RWPE1 (cell line): ENCODE measurements at regions not wholly inside any gene's neighbourhood (a gene's known extent, or its start where the extent isn't known, plus 50 kb on each side); places are given as distances from the start of the nearest gene placed in this dataset.

Source experiments
- CTCF ChIA-PET: fragments of 350-600 bp; sonication (Branson Sonifier 250); formaldehyde crosslinking; extraction: SDS; loops from one replicate; lab custom pipeline; 2021; lab: Yijun Ruan, JAX
- POLR2A ChIA-PET: fragments of 400-600 bp; formaldehyde crosslinking; extraction: SDS; loops from one replicate; lab custom pipeline; 2020; ENCODE audit warnings: antibody characterized with exemption; ENCODE audit not compliant: low non-redundant PET; lab: Yijun Ruan, JAX
- DNase-seq: peaks from one replicate; pipeline ENCODE4 v3.0.0; 2012; ENCODE audit warnings: low spot score
- H3K27ac ChIP-seq: fragments of 450-650 bp; 2 replicates; pipeline ENCODE4 v1.5.1; 2017
- CTCF ChIP-seq: fragments of 450-650 bp; conservative IDR thresholded peaks from 2 replicates; pipeline ENCODE4 v1.5.1; 2017; ENCODE audit warnings: low read depth, mild to moderate bottlenecking

- H3K27ac ChIP-seq = no peak overlapping the region
- TF ChIP-seq CTCF = no peak
- ChIA-PET POLR2A (no interaction called here), CTCF (no interaction called here)
- DNase-seq = no peak
Measured at GRCh38 chr3:22792533-22792932, 410.6 kb upstream of the UBE2E2 start.

- H3K27ac ChIP-seq = no peak overlapping the region
- ChIA-PET CTCF (no interaction called here), POLR2A (no interaction called here)
- no peak for TF ChIP-seq CTCF
- DNase-seq = no peak
Measured at GRCh38 chr3:22795917-22796316, 407.2 kb upstream of the UBE2E2 start.

GRCh38 chr3:22798461-22798860 lies 404.7 kb upstream of the UBE2E2 start:
- DNase-seq = no peak
- no peak for TF ChIP-seq CTCF
- no peak overlapping the region for H3K27ac ChIP-seq
- POLR2A ChIA-PET = no interaction called here
- CTCF ChIA-PET = interaction anchor here (0.6 kb wide), 1 partner anchor 1750 kb away, joined by 3 read pairs; no protein-coding TSS in a partner anchor

- no peak overlapping the region for H3K27ac ChIP-seq
- CTCF ChIA-PET = no interaction called here
- POLR2A ChIA-PET = no interaction called here
- no peak for TF ChIP-seq CTCF
- no peak for DNase-seq
Measured at GRCh38 chr3:22819209-22819608, 383.9 kb upstream of the UBE2E2 start.

GRCh38 chr3:22835041-22835440 lies 368.1 kb upstream of the UBE2E2 start:
- H3K27ac ChIP-seq = no peak overlapping the region
- TF ChIP-seq CTCF = no peak
- CTCF ChIA-PET = no interaction called here
- no peak for DNase-seq
- POLR2A ChIA-PET = no interaction called here

- no peak for DNase-seq
- ChIA-PET CTCF (no interaction called here), POLR2A (no interaction called here)
- no peak overlapping the region for H3K27ac ChIP-seq
- no peak for TF ChIP-seq CTCF
Measured at GRCh38 chr3:22836131-22836530, 367.0 kb upstream of the UBE2E2 start.

- ChIA-PET POLR2A (no interaction called here), CTCF (no interaction called here)
- TF ChIP-seq CTCF = no peak
- DNase-seq = no peak
- H3K27ac ChIP-seq = no peak overlapping the region
Measured at GRCh38 chr3:22843854-22844253, 359.3 kb upstream of the UBE2E2 start.
